ENCODE measurements at regions not wholly inside any gene's neighbourhood (a gene's known extent, or its start where the extent isn't known, plus 50 kb on each side); places are given as distances from the start of the nearest gene placed in this dataset.

GRCh38 chr11:128195057-128195751, 392.2 kb downstream of the ETS1 start:
- Mint-ChIP-seq H3K4me1 (peaks cover 9 to 20% of the 10 kb centered on the region in 2 donors), H3K27ac (no peak overlapping the region), H3K9me3 (no peaks in the 10 kb centered on the region), H3K4me3 (peak overlapping the region in 1 of 2 donors; percentile 14), H3K27me3 (no peaks in the 10 kb centered on the region), H3K36me3 (no peaks in the 10 kb centered on the region)
- DNase-seq (no peak), ATAC-seq (replicated peaks) (peak; percentile 59 to 76)

- no peak for ATAC-seq (replicated peaks)
- no peaks in the 10 kb centered on the region for H3K27me3 Mint-ChIP-seq
- no peaks in the 10 kb centered on the region for H3K36me3 Mint-ChIP-seq
- peaks cover 12 to 27% of the 10 kb centered on the region in 2 donors for H3K4me1 Mint-ChIP-seq
- no peak overlapping the region for H3K27ac Mint-ChIP-seq
- H3K9me3 Mint-ChIP-seq: no peaks in the 10 kb centered on the region
- no peak for DNase-seq
- H3K4me3 Mint-ChIP-seq: no peak overlapping the region
These were observed 393.1 kb downstream of the ETS1 start for GRCh38 chr11:128194216-128194615.

GRCh38 chr11:128193615-128194014, 393.7 kb downstream of the ETS1 start:
- DNase-seq: no peak
- no peaks in the 10 kb centered on the region for H3K9me3 Mint-ChIP-seq
- no peak for ATAC-seq (replicated peaks)
- no peaks in the 10 kb centered on the region for H3K36me3 Mint-ChIP-seq
- H3K27me3 Mint-ChIP-seq: no peaks in the 10 kb centered on the region
- no peak overlapping the region for H3K4me3 Mint-ChIP-seq
- H3K4me1 Mint-ChIP-seq: peaks cover 12 to 27% of the 10 kb centered on the region in 2 donors
- H3K27ac Mint-ChIP-seq: no peak overlapping the region

- Mint-ChIP-seq H3K27ac (no peak overlapping the region), H3K4me3 (no peak overlapping the region), H3K36me3 (peaks cover under 1% of the 10 kb centered on the region in 2 donors), H3K27me3 (peaks cover 0 to 1% of the 10 kb centered on the region in 2 donors), H3K9me3 (peaks cover under 1 to 2% of the 10 kb centered on the region in 2 donors), H3K4me1 (peaks cover 13 to 25% of the 10 kb centered on the region in 2 donors)
- no peak for DNase-seq
- peak in 1 of 2 donors; percentile 46 for ATAC-seq (replicated peaks)
These were observed 397.0 kb downstream of the ETS1 start for GRCh38 chr11:128190312-128190711.

GRCh38 chr11:128189823-128190222, 397.5 kb downstream of the ETS1 start:
- DNase-seq (no peak), ATAC-seq (replicated peaks) (peak; percentile 73 to 77)
- Mint-ChIP-seq H3K9me3 (peaks cover 3 to 6% of the 10 kb centered on the region in 2 donors), H3K4me3 (no peak overlapping the region), H3K27me3 (peaks cover 0 to 6% of the 10 kb centered on the region in 2 donors), H3K4me1 (peaks cover 10 to 21% of the 10 kb centered on the region in 2 donors), H3K36me3 (peaks cover 3 to 4% of the 10 kb centered on the region in 2 donors), H3K27ac (no peak overlapping the region)

GRCh38 chr11:128188346-128189004, 398.9 kb downstream of the ETS1 start:
- H3K9me3 Mint-ChIP-seq: peaks cover 5 to 9% of the 10 kb centered on the region in 2 donors
- H3K36me3 Mint-ChIP-seq: peaks cover 3 to 4% of the 10 kb centered on the region in 2 donors
- H3K4me1 Mint-ChIP-seq: peaks cover 4 to 10% of the 10 kb centered on the region in 2 donors
- H3K27me3 Mint-ChIP-seq: peaks cover 0 to 6% of the 10 kb centered on the region in 2 donors
- H3K4me3 Mint-ChIP-seq: no peak overlapping the region
- ATAC-seq (replicated peaks) (no peak), DNase-seq (no peak)
- H3K27ac Mint-ChIP-seq: no peak overlapping the region

GRCh38 chr11:128187835-128188234, 399.5 kb downstream of the ETS1 start:
- Mint-ChIP-seq H3K9me3 (peaks cover 5 to 9% of the 10 kb centered on the region in 2 donors), H3K27me3 (peaks cover 0 to 6% of the 10 kb centered on the region in 2 donors), H3K4me1 (peaks cover 4 to 9% of the 10 kb centered on the region in 2 donors), H3K4me3 (no peak overlapping the region), H3K27ac (no peak overlapping the region), H3K36me3 (peaks cover 3 to 4% of the 10 kb centered on the region in 2 donors)
- ATAC-seq (replicated peaks): no peak
- DNase-seq: no peak

GRCh38 chr11:128187377-128187776, 400.0 kb downstream of the ETS1 start:
- Mint-ChIP-seq H3K27ac (no peak overlapping the region), H3K4me1 (peaks cover 4 to 9% of the 10 kb centered on the region in 2 donors), H3K27me3 (peaks cover 0 to 6% of the 10 kb centered on the region in 2 donors), H3K4me3 (no peak overlapping the region), H3K9me3 (peaks cover 5 to 9% of the 10 kb centered on the region in 2 donors), H3K36me3 (peaks cover 3 to 4% of the 10 kb centered on the region in 2 donors)
- no peak for ATAC-seq (replicated peaks)
- no peak for DNase-seq

GRCh38 chr11:128184981-128185380, 402.4 kb downstream of the ETS1 start:
- H3K36me3 Mint-ChIP-seq: peaks cover 3 to 4% of the 10 kb centered on the region in 2 donors
- H3K27me3 Mint-ChIP-seq: peaks cover 4 to 6% of the 10 kb centered on the region in 2 donors

GRCh38 chr11:128182844-128183243, 404.5 kb downstream of the ETS1 start:
- H3K9me3 Mint-ChIP-seq: peaks cover 5 to 9% of the 10 kb centered on the region in 2 donors
- no peak for DNase-seq
- peaks cover 3 to 4% of the 10 kb centered on the region in 2 donors for H3K36me3 Mint-ChIP-seq
- no peak overlapping the region for H3K27ac Mint-ChIP-seq
- peaks cover 4 to 12% of the 10 kb centered on the region in 2 donors for H3K27me3 Mint-ChIP-seq
- peaks cover 0 to 1% of the 10 kb centered on the region in 2 donors for H3K4me1 Mint-ChIP-seq
- ATAC-seq (replicated peaks): no peak
- H3K4me3 Mint-ChIP-seq: no peak overlapping the region

More at GRCh38 chr11:128184981-128185380, 402.4 kb downstream of the ETS1 start:
- H3K27ac Mint-ChIP-seq: no peak overlapping the region
- no peak overlapping the region for H3K4me3 Mint-ChIP-seq
- no peak for ATAC-seq (replicated peaks)
- H3K9me3 Mint-ChIP-seq: peaks cover 5 to 9% of the 10 kb centered on the region in 2 donors
- no peak for DNase-seq
- peaks cover 4 to 5% of the 10 kb centered on the region in 2 donors for H3K4me1 Mint-ChIP-seq

GRCh38 chr11:128181984-128182383, 405.4 kb downstream of the ETS1 start:
- ATAC-seq (replicated peaks) (peak; percentile 48 to 69), DNase-seq (no peak)
- peaks cover 4 to 12% of the 10 kb centered on the region in 2 donors for H3K27me3 Mint-ChIP-seq
- H3K4me1 Mint-ChIP-seq: no peaks in the 10 kb centered on the region
- peaks cover 3 to 4% of the 10 kb centered on the region in 2 donors for H3K36me3 Mint-ChIP-seq
- no peak overlapping the region for H3K4me3 Mint-ChIP-seq
- peaks cover 5 to 9% of the 10 kb centered on the region in 2 donors for H3K9me3 Mint-ChIP-seq
- H3K27ac Mint-ChIP-seq: no peak overlapping the region

- H3K9me3 Mint-ChIP-seq: peaks cover 5 to 9% of the 10 kb centered on the region in 2 donors
- no peak for ATAC-seq (replicated peaks)
- H3K4me1 Mint-ChIP-seq: no peaks in the 10 kb centered on the region
- no peak overlapping the region for H3K4me3 Mint-ChIP-seq
- H3K27me3 Mint-ChIP-seq: peaks cover 4 to 12% of the 10 kb centered on the region in 2 donors
- no peak overlapping the region for H3K27ac Mint-ChIP-seq
- H3K36me3 Mint-ChIP-seq: peaks cover 3 to 4% of the 10 kb centered on the region in 2 donors
- DNase-seq: no peak
These were observed 406.3 kb downstream of the ETS1 start for GRCh38 chr11:128181088-128181480.

- DNase-seq (no peak), ATAC-seq (replicated peaks) (no peak)
- peaks cover 5 to 9% of the 10 kb centered on the region in 2 donors for H3K9me3 Mint-ChIP-seq
- H3K27me3 Mint-ChIP-seq: peaks cover 4 to 12% of the 10 kb centered on the region in 2 donors
- H3K36me3 Mint-ChIP-seq: peaks cover 3 to 4% of the 10 kb centered on the region in 2 donors
- H3K27ac Mint-ChIP-seq: no peak overlapping the region
- H3K4me3 Mint-ChIP-seq: no peak overlapping the region
- no peaks in the 10 kb centered on the region for H3K4me1 Mint-ChIP-seq
These were observed 406.8 kb downstream of the ETS1 start for GRCh38 chr11:128180441-128181087.

GRCh38 chr11:128179512-128179911, 407.8 kb downstream of the ETS1 start:
- ATAC-seq (replicated peaks): no peak
- peaks cover 2 to 3% of the 10 kb centered on the region in 2 donors for H3K9me3 Mint-ChIP-seq
- DNase-seq: no peak
- H3K4me1 Mint-ChIP-seq: no peaks in the 10 kb centered on the region
- H3K27ac Mint-ChIP-seq: no peak overlapping the region
- peaks cover 4 to 6% of the 10 kb centered on the region in 2 donors for H3K27me3 Mint-ChIP-seq
- H3K4me3 Mint-ChIP-seq: no peak overlapping the region
- no peaks in the 10 kb centered on the region for H3K36me3 Mint-ChIP-seq
